Activated CD4-positive, alpha-beta T cell treated with anti-CD3 and anti-CD28 coated beads, Interleukin-2, amount 50 U/mL, for 24 hours (primary cell): ENCODE measurements at regions not wholly inside any gene's neighbourhood (a gene's known extent, or its start where the extent isn't known, plus 50 kb on each side); places are given as distances from the start of the nearest gene placed in this dataset.
A peak's percentile ranks its signal among the peaks of the same experiment; 100 is the strongest.

Source experiments
- DNase-seq, 2 donors: peaks; one replicate each; pipeline ENCODE4 v3.0.0-alpha.2; 2020; ENCODE audit warnings: low read depth in 1 of 2, low spot score in 1 of 2

DNA sequence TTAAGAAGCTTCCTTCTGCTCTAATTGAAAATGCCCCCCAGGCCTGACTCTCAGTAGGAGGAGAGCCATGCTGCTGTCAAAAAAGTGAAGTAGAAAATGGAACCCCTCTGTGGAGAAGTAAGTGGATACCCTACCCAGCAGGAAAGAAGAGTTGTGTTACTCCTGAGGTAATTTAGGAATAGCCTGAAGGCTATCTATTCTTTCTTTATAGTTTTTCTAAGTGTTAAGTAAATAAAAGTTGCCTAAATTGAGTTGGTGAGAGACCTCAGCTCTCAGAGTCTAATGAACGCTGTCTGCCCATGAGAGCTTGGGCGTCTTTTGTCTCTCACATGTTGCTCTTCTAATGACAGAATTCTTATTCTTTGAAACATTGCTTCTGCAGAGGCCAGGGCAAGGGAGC is 116.2 kb downstream of the NSUN3 start:
- no peak for DNase-seq

DNA sequence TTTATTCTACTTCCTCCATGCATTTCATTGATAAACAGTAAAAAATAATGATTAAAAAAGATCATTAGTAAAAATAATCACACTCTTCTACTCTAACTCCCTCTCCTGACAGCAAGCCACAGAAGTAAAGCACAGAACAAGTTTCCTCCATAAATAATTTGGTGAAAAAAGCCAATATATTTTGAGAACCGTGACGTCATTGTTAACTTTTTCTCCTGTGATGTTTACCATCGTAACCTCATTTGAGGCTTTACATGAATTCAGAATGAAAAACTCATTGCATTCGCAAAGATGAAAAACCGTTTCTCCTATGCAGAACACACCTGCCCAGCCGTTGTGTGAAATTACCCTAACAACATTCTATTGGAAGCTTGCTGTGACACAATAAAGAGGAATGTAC is 120.7 kb downstream of the NSUN3 start:
- DNase-seq = no peak

DNA sequence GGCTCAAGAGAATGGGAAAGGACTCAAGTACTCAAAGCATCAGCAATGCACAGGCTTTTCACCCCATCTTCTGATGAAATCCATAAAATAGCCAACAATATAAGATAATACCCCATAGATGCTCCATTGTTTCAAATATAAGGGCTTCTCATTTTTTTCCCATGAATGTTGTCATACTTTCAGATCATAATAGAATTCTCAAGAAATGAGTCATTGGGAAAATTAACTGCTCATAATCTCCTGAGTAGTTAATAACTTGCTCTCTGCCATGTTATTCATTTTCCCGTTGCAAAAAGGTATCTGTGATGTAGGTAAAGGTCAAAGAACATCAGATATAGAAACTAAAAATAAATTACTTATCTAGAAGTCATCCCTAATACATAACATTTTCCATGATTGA is 121.9 kb downstream of the NSUN3 start:
- DNase-seq = no peak

DNA sequence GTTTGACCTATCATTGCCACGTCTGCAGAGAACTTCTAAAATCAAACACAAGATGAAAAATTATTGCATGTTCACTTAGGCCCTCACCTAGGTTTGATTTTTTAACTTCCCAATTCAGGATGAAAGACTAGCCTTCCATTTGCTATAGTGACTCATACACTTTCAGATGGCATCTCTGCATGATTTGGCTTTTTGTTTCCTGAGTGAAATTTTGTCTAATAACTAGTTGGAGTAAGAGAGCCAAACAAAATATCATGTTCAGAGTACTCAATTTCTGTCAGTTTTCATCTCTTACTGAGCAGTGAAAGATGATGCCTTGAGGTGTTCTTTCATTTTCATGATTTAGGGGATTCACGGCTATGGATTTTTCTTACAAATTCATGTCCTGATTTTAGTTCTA is 122.9 kb downstream of the NSUN3 start:
- DNase-seq = no peak

DNA sequence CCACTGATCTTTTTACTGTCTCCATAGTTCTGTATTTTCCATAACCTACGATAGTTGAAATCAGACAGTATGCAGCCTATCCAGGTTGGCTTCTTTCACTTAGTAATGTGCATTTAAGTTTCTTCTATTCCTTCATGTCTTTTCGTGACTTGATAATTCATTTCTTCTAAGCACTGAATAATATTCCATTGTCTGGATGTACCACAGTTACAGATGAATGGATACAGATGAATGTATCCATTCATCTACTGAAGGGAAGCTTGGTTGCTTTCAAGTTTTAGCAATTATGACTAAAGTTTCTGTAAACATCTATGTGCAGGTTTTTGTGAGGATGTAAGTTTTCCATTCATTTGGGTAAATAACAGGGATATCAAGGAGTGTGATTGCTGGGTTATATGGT is 124.8 kb downstream of the NSUN3 start:
- DNase-seq = no peak

DNA sequence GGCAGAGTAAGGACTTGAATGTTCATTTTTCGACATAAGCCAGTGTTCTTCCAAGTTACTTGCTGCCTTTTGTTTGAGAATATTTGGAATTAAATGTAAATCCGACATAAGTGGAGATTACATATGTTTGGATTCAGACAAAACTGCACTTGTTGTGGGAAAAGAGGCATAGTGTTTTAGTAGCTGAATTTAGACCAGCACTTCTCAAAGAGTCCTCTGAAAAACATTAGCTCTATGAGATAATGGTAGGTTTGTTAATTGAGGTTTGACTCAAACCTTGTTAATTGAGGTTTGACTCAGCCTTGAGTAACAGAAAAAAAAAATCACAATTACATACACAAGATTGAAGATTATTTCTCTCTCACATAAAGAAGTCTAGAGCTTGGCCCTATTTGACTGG is 132.5 kb downstream of the NSUN3 start:
- no peak for DNase-seq

DNA sequence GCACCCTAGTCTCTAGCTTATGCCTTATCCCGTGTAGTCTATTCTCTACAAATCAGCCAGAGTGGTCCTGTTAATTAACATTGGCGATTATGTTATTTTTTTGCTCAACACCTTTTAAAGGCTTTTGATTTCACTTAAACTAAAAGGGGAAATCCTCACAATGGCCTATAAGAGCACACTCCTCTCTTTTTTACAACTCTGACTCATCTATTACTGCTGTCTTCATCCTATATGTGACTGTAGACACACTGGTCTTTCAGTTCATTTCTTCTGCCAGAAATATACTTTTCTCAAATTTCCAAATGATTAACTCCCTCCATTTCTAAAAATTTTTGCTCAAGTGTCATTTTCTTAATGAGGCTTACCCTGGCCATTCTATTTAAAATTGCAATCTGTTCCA is 143.4 kb downstream of the NSUN3 start:
- no peak for DNase-seq

DNA sequence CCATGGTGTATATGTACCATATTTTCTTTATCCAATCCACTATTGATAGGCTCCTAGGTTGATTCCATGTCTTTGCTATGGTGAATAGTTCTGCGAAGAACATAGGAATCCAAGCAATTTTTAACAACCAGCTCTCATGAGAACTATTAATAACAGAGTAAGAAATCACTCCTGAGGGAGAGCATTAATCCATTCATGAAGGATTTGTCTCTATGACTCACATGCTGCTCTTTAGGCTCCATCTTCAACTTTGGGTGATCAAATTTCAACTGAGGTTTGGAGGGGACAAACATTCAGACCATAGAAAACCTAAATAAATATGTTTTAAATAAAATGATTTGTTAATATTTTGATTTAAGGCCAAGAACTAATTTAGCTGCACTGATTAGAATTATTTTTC is 147.4 kb downstream of the NSUN3 start:
- DNase-seq = no peak

DNA sequence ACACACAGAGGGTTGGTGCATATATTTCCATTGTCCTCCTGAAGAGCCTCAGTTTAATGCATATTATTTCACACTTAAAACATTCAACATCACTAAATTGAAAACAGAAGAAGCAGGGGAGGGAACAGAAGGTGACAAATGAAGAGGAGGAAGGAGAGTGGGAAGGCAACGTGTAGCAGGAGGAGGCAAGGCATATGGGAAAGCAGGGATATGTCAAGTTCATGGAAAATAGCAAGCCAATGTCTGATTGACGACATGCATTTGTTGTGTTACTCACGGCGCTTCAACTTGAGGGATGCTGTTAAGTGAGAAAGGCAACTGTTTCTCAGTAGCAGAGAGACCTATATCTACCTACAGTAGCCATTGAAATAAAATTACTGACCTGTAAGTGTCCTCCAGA is 154.5 kb downstream of the NSUN3 start:
- no peak for DNase-seq

DNA sequence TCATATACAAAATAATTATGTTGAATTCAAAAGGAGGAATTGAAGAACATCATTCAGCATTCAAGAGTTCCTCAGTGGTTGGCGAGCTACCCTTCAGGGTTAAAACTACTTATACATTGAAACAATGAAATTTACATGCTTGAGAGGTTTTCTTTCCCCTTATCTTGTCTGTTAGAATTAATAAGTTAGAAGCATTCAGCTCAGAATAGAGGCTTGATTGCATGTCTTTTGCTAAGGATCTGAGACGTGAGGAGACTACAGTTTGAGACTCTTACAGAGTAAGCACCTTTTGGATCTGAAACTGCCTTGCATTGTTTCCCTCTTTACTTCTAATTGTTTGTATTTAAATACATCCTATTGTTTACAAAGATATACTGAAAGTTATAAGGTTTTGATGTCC is 157.6 kb downstream of the NSUN3 start:
- DNase-seq = no peak

DNA sequence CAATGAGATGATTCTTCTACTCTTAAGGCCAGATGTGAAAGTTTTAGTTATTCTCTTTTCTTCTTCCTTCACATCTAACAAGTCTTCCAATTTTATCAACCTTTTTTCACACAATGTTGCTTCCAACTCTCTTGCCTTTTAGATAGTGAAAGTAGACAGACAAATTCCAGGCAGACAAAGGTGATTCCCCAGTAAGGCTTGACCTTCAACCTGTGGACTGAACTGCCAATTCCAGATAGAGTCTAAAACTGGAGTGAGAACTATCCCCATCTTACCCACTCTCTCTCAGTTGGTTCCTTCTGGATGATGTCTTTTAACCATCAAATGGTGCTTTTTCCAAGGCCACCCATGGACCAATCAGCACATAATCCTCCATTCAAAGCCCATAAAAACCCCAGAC is 159.0 kb downstream of the NSUN3 start:
- no peak for DNase-seq

DNA sequence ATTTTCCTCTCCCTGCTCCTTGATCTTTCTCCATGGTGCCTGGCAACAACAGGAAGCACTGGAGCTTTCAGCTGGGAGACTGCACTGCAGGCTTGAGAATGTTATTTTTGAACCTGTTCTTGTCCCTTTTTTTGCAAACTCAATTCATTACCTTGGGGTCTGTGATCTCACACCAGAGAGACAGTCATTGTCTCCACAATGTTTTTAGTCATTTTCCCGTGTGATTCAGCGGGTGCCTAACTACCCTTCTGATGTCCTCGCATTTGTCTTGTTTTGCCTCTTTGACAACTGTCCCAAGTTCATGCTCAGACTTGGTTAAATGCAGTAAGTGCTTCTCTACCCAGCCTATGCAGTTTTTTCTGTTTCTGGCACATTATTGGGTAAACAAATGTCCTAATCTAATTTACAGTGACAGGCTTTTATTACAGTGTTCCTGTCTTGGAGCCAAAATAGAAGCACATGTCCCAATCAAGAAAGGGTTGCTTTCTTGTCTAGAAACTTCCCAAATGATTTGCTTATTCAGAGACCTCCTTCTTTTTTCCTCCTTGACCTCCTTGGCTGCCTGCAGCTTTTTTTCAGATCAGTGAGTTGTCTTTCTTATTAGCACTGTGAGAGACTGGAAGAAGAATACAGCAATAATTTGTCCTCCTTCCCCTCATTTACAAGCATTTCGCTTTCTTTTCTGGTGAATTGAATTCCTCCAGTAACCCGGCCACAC is 162.4 kb downstream of the NSUN3 start:
- no peak for DNase-seq

DNA sequence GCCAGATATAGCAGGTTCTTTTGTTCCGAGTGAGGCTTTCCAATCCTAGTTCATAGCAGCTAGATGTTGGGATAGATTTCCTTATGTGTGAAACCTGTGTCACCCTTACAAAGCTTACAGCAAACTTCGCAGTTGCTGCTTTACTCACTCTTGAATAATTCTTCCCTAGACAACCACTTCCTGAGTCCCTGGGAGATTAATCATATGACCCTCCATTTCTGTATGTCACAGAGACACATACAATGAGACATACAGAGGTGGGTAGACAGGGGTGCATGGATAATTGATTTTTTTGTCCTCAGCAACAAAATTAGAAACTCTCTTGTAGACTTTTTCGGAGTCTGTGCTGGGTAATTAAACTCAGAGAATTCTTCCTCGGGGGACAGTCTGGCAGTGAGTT is 163.2 kb downstream of the NSUN3 start:
- DNase-seq = no peak

DNA sequence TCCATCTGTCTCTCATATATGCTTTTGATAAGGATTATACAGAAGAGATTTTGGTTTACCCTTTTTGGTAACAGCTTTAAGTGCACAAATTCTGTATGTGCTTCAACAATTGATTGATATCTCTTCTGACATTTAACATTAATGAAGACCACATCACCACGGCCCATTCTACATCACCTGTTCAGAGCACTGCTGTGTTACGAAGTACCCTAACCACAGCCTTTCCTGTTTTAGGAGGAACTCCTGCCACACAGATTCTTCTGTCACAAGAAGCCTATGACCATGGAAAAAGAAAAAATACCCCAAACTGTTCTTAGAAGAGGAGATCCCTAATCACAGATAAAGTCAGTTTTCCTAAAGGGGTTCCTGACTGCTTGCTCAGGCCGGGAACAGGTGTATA is 170.1 kb downstream of the NSUN3 start:
- no peak for DNase-seq

DNA sequence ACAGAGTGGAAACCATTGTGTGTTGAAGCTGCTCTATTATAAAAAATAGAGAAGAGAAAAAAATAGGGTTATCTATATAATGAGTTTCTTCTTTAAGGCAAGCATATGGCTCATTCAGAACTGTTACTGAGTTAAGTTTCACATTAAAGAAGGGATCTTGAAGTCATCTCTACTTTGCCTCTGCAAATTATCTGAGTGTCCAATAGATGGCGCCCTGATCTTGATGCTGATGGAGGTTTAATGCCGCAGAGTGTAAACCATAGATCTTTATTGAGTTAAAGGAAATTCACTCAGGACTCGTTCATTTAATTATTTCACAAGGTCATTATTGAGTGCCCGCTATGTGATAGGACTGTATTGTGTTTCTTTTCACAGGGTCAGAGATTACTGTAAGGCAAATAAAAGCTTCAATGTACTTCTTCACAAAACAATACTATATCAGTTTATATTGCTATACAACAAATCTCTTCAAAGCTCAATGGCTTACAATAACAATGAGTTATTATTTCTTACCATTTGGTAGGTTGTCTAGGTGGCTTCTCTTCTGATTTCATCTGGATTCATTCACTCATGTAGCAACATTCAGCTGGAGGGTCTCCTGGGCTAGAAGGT is 171.4 kb downstream of the NSUN3 start:
- no peak for DNase-seq

DNA sequence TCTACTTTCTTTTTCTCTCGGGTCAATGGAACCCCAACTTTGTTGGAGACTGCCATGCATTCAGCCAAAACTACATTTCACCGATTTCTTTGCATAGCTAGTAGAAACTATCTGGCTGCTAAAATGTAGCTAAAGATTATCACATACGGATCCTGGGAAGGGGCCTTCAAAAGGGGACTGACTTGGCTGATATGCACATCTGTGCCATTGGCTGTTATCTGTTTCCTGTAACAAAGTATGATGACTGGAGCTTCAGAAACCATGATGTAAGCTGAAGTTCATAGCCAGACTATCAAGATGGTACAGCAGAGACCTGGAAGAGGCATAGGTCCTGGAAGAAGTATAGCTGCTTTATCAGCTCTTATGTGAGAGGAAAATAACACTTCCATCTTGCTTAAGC is 179.1 kb downstream of the NSUN3 start:
- no peak for DNase-seq

DNA sequence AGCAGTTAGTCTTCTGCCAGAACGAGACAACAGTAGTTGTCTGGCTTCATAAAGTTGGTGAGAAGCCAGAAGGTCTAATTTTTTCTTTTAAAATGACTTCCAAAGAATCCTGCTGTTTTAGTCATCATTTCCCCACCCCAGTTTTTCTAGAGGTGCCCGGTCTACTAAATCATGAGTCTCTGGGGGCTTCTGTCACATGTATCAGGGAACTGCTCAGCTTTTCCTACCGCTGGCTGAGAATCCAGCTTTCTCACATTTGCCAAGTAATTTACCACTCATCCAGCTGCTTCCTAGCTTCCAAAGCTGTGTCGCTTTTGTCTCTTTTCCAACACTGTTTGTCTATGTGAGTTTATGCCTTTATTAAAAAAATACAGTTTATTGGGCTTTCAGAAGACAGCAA is 183.3 kb downstream of the NSUN3 start:
- DNase-seq = no peak

DNA sequence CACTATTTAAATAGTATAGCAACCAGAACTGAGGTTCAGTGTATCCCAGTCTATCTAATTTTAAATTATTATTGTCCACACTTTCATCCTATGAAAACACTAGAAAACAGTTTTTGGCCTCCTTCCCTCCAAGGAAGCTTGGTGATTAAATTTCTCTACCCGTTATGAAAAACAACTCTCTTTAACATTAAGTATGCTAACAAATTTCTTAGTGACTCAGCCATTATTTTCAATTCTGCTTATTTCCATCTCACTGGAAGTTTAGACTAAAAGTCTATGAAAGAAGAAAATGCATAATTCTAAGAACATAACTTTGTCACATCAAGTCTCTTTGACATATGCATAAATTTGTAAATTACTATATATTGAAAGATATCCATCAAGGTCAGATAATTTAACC is 185.2 kb downstream of the NSUN3 start:
- DNase-seq = no peak

DNA sequence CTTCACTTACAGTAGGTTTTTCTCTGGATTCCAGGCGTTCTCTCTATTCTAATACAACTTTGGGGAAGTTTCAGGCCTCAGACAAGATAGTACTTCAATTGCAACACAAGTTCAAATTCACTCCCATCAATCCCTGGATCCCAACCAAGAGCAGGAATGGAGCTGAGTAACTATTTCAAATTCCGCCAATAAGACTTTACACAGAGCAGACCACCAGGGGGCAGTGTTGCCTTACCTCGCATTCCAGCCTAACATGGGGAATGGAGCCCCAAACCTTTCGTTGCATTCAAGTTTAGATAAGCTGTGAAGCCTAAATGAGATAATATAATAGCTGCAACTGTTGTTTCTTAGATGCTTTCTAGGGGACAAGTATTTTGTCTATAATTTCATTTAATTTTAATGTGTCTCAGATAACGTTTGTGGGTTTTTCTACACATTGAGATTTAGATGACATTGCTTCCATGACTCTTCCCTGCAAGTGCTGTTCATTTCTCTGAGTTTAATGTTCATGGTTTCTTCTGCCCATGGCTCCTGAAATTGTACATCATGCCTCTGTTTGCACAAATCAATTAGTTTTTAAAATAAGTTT is 186.7 kb downstream of the NSUN3 start:
- peak; percentile 30 to 46 for DNase-seq

DNA sequence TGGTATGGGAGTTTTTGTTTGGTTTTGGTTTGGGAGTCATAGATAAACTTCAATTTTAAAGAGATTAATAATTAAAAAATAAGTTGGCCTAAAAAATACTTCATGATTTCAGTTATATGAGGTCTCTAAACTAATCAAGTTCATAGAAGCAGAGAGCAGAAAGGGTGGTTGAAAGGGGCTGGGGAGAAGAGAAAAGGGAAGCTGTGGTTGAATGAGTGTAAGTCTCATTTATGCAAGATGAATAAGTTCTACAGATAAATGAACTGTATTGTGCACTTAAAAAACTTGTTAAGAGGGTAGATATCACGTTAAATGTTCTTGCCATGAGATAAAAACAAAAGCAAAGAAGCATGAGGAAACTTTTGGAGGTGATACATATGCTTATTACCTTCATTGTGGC is 188.7 kb downstream of the NSUN3 start:
- no peak for DNase-seq

DNA sequence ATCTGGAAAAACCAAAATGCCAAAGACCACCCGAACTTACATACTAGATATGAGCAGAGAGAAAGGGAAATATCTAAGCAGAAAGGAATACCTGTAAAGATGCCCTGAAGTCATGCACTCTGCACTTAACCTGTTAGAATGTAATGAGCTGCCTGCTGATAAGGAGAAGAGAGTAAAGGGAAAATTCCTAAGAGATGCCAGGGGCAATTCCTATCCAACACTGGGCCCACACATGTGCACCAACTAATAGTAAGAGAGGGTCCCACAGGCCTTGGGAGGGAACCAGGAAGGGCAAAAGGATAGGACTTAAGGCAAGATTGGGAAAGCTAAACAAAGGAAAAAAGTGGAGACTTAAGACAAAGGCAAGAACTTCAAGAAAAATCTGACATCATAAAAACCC is 189.5 kb downstream of the NSUN3 start:
- DNase-seq = no peak

DNA sequence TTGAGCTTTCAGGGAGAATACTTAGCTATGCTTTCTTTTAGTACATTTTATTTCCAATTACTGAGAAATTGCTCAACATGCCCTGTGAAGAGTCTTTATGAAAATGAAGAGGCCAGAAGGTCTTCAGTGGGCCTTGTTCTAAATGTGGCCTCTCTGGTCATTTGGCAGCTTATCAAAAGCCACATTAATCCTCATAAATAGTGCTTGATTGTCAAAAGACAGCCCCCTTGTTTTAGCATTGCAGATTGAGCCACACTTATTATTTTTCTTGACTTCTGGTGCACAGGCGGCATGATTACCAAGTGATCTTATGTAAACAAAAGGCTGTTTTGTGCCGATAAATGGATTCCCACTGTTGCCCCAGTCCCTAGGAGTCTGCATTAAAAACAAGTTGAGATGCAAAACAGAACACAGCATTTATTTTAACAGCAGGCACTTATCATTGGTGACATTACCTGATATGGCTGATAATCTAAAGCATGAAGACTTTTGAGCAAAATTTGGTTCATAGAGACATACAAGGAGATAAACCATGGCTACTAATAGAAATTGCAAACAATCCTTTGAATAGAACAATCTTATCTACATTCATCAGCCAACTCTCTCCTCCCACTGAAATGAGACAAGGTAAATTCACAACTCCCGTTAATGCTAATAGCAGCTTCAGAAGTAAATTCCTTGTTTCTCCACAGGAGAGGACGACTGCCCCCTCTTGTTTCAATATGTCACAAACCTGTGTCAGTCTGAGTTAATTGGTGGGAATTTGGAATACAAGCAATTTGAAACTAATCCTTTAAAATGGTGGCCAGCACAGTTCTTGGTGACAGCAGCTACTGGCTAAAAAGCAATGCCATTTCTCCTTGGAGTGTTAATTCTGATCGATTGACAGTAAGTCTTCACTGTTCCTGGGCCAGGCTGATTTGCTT is 194.3 kb downstream of the NSUN3 start:
- no peak for DNase-seq
